ENCODE measurements at regions not wholly inside any gene's neighbourhood (a gene's known extent, or its start where the extent isn't known, plus 50 kb on each side); places are given as distances from the start of the nearest gene placed in this dataset.

- ATAC-seq (peak; percentile 53), DNase-seq (peak; percentile 40)
- ChIA-PET POLR2A (no interaction called here), CTCF (interaction anchor here (0.9 to 1.5 kb wide), 6 partner anchors 9 to 803 kb away, joined by 3 to 4 read pairs (median 3); no protein-coding TSS in a partner anchor)
- Mint-ChIP-seq H3K27ac (no peak overlapping the region), H3K4me3 (no peak overlapping the region), H3K27me3 (no peaks in the 10 kb centered on the region), H3K9me3 (no peaks in the 10 kb centered on the region), H3K36me3 (ENCODE audit: low read depth) (no peaks in the 10 kb centered on the region), H3K4me1 (ENCODE audit: low read depth) (no peaks in the 10 kb centered on the region)
- TF ChIP-seq, protein P1, sequence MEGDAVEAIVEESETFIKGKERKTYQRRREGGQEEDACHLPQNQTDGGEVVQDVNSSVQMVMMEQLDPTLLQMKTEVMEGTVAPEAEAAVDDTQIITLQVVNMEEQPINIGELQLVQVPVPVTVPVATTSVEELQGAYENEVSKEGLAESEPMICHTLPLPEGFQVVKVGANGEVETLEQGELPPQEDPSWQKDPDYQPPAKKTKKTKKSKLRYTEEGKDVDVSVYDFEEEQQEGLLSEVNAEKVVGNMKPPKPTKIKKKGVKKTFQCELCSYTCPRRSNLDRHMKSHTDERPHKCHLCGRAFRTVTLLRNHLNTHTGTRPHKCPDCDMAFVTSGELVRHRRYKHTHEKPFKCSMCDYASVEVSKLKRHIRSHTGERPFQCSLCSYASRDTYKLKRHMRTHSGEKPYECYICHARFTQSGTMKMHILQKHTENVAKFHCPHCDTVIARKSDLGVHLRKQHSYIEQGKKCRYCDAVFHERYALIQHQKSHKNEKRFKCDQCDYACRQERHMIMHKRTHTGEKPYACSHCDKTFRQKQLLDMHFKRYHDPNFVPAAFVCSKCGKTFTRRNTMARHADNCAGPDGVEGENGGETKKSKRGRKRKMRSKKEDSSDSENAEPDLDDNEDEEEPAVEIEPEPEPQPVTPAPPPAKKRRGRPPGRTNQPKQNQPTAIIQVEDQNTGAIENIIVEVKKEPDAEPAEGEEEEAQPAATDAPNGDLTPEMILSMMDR (IDR thresholded peaks at IDR 0.05) = peak; percentile 55
- intact Hi-C loops (cut with micrococcal nuclease) = loop anchor here (10.0 kb wide), 1 partner anchor 525 kb away; the partner anchor contains the start of gene MAFB
Observed at GRCh38 chr20:40160097-40160550, 528.9 kb downstream of the MAFB start.

DNA sequence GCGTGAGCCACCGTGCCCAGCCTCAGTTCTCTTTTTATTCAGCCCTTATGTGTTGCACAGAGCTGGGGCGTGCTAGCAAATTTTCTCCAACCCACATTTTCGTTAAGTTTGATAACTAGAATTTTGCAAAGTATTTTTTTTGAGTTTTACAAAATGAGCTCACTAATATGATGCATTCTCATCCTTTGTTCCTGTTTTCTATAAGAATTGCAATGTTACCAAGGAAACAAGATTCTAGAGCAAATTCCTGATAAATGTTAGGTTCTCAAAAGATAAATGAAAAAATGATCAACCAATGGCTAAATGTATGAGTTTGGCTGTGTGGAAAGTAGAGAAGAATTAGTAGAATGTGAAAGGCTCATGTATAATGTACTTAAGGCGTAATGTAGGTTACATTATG lies 529.8 kb downstream of the MAFB start:
- TF ChIP-seq, protein P1 (IDR thresholded peaks at IDR 0.05) = no peak
- H3K27ac Mint-ChIP-seq = no peak overlapping the region
- no peaks in the 10 kb centered on the region for H3K9me3 Mint-ChIP-seq
- no peaks in the 10 kb centered on the region for H3K4me1 Mint-ChIP-seq (ENCODE audit: low read depth)
- no peaks in the 10 kb centered on the region for H3K27me3 Mint-ChIP-seq
- no peaks in the 10 kb centered on the region for H3K36me3 Mint-ChIP-seq (ENCODE audit: low read depth)
- POLR2A ChIA-PET = no interaction called here
- CTCF ChIA-PET = interaction anchor here (0.9 to 1.5 kb wide), 4 partner anchors 10 to 804 kb away, joined by 3 to 4 read pairs (median 4); no protein-coding TSS in a partner anchor
- ATAC-seq (no peak), DNase-seq (no peak)
- intact Hi-C loops (cut with micrococcal nuclease) = no loop called here
- H3K4me3 Mint-ChIP-seq = no peak overlapping the region

DNA sequence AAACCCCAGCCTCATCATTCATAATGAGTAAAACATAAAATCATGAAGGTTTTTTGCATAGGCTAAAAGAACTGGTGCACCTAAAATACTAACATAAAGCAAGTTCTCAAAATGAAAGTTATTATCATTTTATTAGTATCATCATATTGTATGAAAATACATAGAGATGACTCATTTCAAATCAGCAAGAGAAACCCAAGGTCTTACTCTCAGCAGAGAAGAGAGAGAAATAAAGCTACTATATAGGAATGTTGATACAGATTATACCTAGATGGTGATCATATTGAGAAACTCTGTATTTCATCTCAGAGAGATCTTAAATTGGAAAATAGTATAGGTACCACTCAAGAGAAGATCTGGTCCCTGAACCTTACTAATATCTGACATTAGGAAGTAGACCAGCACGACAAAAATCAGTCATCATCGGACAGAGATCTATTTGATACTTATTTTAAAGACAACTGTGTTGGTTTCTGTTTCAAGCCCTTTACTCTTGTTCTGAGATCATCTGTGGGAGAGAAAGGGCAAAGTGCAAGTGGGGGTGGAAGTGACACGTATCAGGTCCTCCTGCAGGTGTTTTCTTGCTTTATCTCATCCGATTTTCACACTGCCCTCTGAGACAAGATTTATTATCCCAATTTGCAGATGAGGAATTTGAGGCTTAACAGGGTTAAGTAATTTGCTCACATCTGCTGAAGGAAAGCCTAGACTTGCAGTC lies 532.3 kb downstream of the MAFB start:
- ChIA-PET POLR2A (no interaction called here), CTCF (interaction anchor here (1.0 kb wide), 1 partner anchor 9 kb away, joined by 3 read pairs; no protein-coding TSS in a partner anchor)
- Mint-ChIP-seq H3K27me3 (peaks cover 4% of the 10 kb centered on the region), H3K9me3 (no peaks in the 10 kb centered on the region), H3K4me1 (ENCODE audit: low read depth) (no peaks in the 10 kb centered on the region), H3K4me3 (no peak overlapping the region), H3K27ac (no peak overlapping the region), H3K36me3 (ENCODE audit: low read depth) (no peaks in the 10 kb centered on the region)
- TF ChIP-seq, protein P1 (IDR thresholded peaks at IDR 0.05) = no peak
- intact Hi-C loops (cut with micrococcal nuclease) = no loop called here
- ATAC-seq (no peak), DNase-seq (peak; percentile 9)

DNA sequence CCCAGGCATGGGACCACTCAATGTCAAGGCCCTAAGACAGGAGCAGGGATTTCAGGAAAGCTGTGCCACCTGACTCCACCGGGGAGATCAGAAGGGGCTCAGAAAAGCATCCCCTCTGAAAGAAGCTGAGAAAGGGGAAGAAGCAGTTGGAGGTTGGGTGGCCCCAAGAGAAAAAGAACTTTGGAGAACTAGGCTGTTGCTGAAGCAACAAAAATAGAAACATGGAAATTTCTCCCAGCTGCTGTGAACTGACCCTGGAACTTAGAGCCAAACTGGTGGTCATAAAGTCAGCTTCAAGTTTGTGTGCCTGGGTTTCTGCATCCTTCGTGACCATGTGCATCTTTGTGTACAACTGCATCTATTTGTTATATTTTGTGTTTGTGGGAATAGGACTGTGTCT lies 534.5 kb downstream of the MAFB start:
- Mint-ChIP-seq H3K27ac (no peak overlapping the region), H3K36me3 (ENCODE audit: low read depth) (no peaks in the 10 kb centered on the region), H3K4me1 (ENCODE audit: low read depth) (no peaks in the 10 kb centered on the region), H3K4me3 (no peak overlapping the region), H3K27me3 (peaks cover 4% of the 10 kb centered on the region), H3K9me3 (no peaks in the 10 kb centered on the region)
- TF ChIP-seq, protein P1 (IDR thresholded peaks at IDR 0.05) = no peak
- ChIA-PET CTCF (no interaction called here), POLR2A (no interaction called here)
- intact Hi-C loops (cut with micrococcal nuclease) = no loop called here
- DNase-seq (no peak), ATAC-seq (no peak)

- H3K4me3 Mint-ChIP-seq = no peak overlapping the region
- H3K9me3 Mint-ChIP-seq = no peaks in the 10 kb centered on the region
- no peaks in the 10 kb centered on the region for H3K4me1 Mint-ChIP-seq (ENCODE audit: low read depth)
- ChIA-PET CTCF (no interaction called here), POLR2A (no interaction called here)
- no peaks in the 10 kb centered on the region for H3K36me3 Mint-ChIP-seq (ENCODE audit: low read depth)
- ATAC-seq = no peak
- no peak for DNase-seq
- H3K27ac Mint-ChIP-seq = no peak overlapping the region
- H3K27me3 Mint-ChIP-seq = peaks cover 8% of the 10 kb centered on the region
- TF ChIP-seq, protein P1 (IDR thresholded peaks at IDR 0.05) = no peak
- intact Hi-C loops (cut with micrococcal nuclease) = no loop called here
Observed at GRCh38 chr20:40148886-40149285, 540.1 kb downstream of the MAFB start.

Data from activated CD8-positive, alpha-beta T cell treated with anti-CD3 and anti-CD28 coated beads for 36 hours (primary cell).